Panc1 (cell line): ENCODE measurements at regions not wholly inside any gene's neighbourhood (a gene's known extent, or its start where the extent isn't known, plus 50 kb on each side); places are given as distances from the start of the nearest gene placed in this dataset.

Experiments
- CTCF ChIP-seq: fragments of 450-650 bp; IDR thresholded peaks from 2 replicates; pipeline ENCODE4 v1.5.1; 2017; ENCODE audit warnings: mild to moderate bottlenecking
- TCF7L2 ChIP-seq: IDR thresholded peaks from 2 replicates; pipeline ENCODE4 v1.6.1; 2011; ENCODE audit warnings: mild to moderate bottlenecking, low read depth, low read length, inconsistent platforms

GRCh38 chr20:59399426-59400099 lies 99.2 kb downstream of the EDN3 start:
- TF ChIP-seq CTCF (no peak), TCF7L2 (no peak)
